ENCODE measurements at regions not wholly inside any gene's neighbourhood (a gene's known extent, or its start where the extent isn't known, plus 50 kb on each side); places are given as distances from the start of the nearest gene placed in this dataset.
"Not testable (repeated sequence)": the region's sequence is repeated elsewhere in the genome, so short reads cannot be mapped to it uniquely, and the experiment has no call there.

- Histone ChIP-seq H3K27me3 (replicated peaks; ENCODE audit: insufficient read depth) (no peaks in the 10 kb centered on the region), H3K4me3 (peak overlapping the region; percentile 30 to 37), H3K9me3 (no peaks in the 10 kb centered on the region), H3K36me3 (no peaks in the 10 kb centered on the region), H3K4me1 (replicated peaks) (no peaks in the 10 kb centered on the region), H3K27ac (peak overlapping the region; percentile 23 to 63)
- intact Hi-C loops (cut with DNase I): no loop called here
- DNase-seq (ENCODE audit: low spot score): peak; percentile 19
- 3% methylated on average over 21 of the region's 48 CpGs for WGBS
- TF ChIP-seq CTCF (IDR thresholded peaks at IDR 0.05) (peak in 1 of 4 experiments; percentile 13), POLR2AphosphoS5 (IDR thresholded peaks at IDR 0.05) (no peak)
Measured at GRCh38 chrX:115968436-115969252, 201.9 kb upstream of the AGTR2 start.

DNA sequence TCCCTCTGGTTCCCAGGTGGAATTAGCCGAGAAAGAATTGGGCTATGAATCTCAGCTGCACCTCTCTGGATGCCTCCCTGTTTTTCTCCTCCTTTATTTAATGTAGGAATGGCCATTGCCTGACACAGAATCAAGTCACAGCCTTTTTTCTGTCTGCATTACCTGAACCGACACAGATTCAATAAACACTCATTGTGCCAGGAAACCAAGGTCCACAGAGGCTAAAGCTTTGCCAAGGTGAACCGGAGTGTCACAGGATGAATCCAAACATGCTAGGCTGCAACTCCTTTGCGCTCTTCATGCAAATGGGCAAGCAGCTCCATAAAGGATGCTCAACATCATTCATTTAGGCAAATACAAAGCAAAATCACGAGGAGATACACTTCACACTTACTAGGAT is 199.8 kb upstream of the AGTR2 start:
- no peak overlapping the region for H3K27ac ChIP-seq
- DNase-seq (ENCODE audit: low spot score): no peak
- no peaks in the 10 kb centered on the region for H3K27me3 ChIP-seq (replicated peaks; ENCODE audit: insufficient read depth)
- no peak for TF ChIP-seq CTCF (IDR thresholded peaks at IDR 0.05)
- no peaks in the 10 kb centered on the region for H3K36me3 ChIP-seq
- H3K9me3 ChIP-seq: no peaks in the 10 kb centered on the region
- 79% methylated on average over 5 of the region's 5 CpGs for WGBS
- no peak overlapping the region for H3K4me3 ChIP-seq
- no peaks in the 10 kb centered on the region for H3K4me1 ChIP-seq (replicated peaks)
- intact Hi-C loops (cut with DNase I): no loop called here

DNA sequence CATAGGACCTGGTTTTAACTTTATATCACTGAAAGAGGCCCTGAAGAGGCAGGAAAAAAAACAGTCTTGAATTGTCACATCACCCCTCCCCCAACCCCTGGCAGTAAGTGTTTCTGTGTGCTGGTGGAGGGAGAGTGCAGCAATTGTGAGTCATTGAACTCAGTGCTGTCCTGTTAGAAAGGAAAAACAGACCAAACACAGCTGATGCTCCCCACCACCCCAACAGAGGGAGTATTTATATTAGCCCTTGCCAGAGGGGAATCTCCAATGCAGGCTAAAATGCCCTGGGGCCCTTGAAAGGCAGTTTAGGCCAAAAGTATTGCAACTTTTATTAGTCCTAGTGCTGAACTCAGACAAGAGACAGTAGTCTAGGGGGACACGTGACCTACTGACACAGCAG is 197.8 kb upstream of the AGTR2 start:
- Histone ChIP-seq H3K9me3 (no peaks in the 10 kb centered on the region), H3K27me3 (replicated peaks; ENCODE audit: insufficient read depth) (no peaks in the 10 kb centered on the region), H3K4me3 (no peak overlapping the region), H3K36me3 (no peaks in the 10 kb centered on the region), H3K27ac (no peak overlapping the region), H3K4me1 (replicated peaks) (no peaks in the 10 kb centered on the region)
- WGBS: 71% methylated on average over 1 of the region's 1 CpG
- intact Hi-C loops (cut with DNase I): no loop called here
- no peak for DNase-seq (ENCODE audit: low spot score)
- TF ChIP-seq POLR2A (IDR thresholded peaks at IDR 0.05) (no peak), CTCF (IDR thresholded peaks at IDR 0.05) (no peak), POLR2AphosphoS5 (IDR thresholded peaks at IDR 0.05) (no peak)

- TF ChIP-seq CTCF (IDR thresholded peaks at IDR 0.05) (no peak), POLR2A (IDR thresholded peaks at IDR 0.05) (no peak), POLR2AphosphoS5 (IDR thresholded peaks at IDR 0.05) (no peak)
- intact Hi-C loops (cut with DNase I): no loop called here
- WGBS: 38% methylated on average over 2 of the region's 2 CpGs
- H3K4me1 ChIP-seq (replicated peaks): no peaks in the 10 kb centered on the region
- no peak for DNase-seq (ENCODE audit: low spot score)
- no peaks in the 10 kb centered on the region for H3K36me3 ChIP-seq
- H3K27me3 ChIP-seq (replicated peaks; ENCODE audit: insufficient read depth): no peaks in the 10 kb centered on the region
- H3K4me3 ChIP-seq: no peak overlapping the region
- H3K9me3 ChIP-seq: no peaks in the 10 kb centered on the region
- no peak overlapping the region for H3K27ac ChIP-seq
Measured at GRCh38 chrX:115978068-115978467, 192.5 kb upstream of the AGTR2 start.

DNA sequence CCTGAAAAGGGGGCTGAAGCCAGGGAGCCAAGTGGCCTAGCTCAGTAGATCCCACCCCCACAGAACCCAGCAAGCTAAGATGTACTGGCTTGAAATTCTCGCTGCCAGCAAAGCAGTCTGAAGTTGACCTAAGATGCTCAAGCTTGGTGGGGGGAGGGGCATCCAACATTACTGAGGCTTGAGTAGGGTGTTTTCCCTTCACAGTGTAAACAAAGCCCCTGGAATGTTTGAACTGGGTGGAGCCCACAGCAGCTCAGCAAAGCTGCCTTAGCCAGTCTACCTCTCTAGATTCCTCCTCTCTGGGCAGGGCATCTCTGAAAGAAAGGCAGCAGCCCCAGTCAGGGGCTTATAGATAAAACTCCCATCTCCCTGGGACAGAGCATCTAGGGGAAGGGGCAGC is 187.4 kb upstream of the AGTR2 start:
- H3K27me3 ChIP-seq (replicated peaks; ENCODE audit: insufficient read depth); H3K4me1 ChIP-seq (replicated peaks); DNase-seq (ENCODE audit: low spot score); H3K36me3 ChIP-seq; H3K4me3 ChIP-seq; H3K27ac ChIP-seq; H3K9me3 ChIP-seq; intact Hi-C loops (cut with DNase I): not testable (repeated sequence)
- 71% methylated on average over 1 of the region's 1 CpG for whole genome bisulfite sequencing

- H3K4me3 ChIP-seq; H3K27ac ChIP-seq; H3K9me3 ChIP-seq; intact Hi-C loops (cut with DNase I); H3K4me1 ChIP-seq (replicated peaks); DNase-seq (ENCODE audit: low spot score); H3K27me3 ChIP-seq (replicated peaks; ENCODE audit: insufficient read depth); H3K36me3 ChIP-seq: not testable (repeated sequence)
- WGBS: 100% methylated on average over 1 of the region's 1 CpG
Measured at GRCh38 chrX:115987464-115987863, 183.1 kb upstream of the AGTR2 start.

Data from prostate gland (tissue), 2 donors.